ENCODE measurements at regions not wholly inside any gene's neighbourhood (a gene's known extent, or its start where the extent isn't known, plus 50 kb on each side); places are given as distances from the start of the nearest gene placed in this dataset.

DNA sequence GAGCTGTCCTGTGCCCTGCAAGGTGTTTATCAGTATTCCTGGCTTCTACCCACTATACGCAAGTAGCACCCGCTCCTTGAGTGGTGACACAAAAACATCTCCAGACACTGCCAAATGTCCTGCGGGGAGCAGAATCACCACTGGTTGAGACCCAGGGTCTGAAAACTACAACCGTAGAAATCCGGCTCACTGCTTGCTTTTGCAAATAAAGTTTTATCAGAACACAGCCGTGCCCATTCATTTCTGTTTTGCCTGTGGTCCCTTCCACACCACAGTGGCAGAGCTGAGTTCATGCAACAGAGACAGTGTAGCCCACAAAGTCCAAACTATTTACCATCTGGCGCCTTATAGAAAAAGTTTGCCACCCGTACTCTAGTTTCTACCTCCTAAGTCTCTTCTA is 125.7 kb upstream of the DIO3 start:
- Histone ChIP-seq H3K9me3 (ENCODE audit: control insufficient read depth in 1 of 2, insufficient read depth in 1 of 2, low read length in 2 of 2) (peaks cover 0 to 3% of the 10 kb centered on the region in 2 experiments), H3K36me3 (ENCODE audit: insufficient read depth, low read length) (no peaks in the 10 kb centered on the region), H3K4me3 (ENCODE audit: low read length) (no peak overlapping the region), H3K27ac (ENCODE audit: low read depth in 1 of 2, low read length in 2 of 2) (no peak overlapping the region), H3K4me1 (ENCODE audit: insufficient read depth, low read length) (no peaks in the 10 kb centered on the region), H3K27me3 (ENCODE audit: control insufficient read depth in 1 of 2, insufficient read depth in 2 of 2, low read length in 2 of 2) (peaks cover 10 to 21% of the 10 kb centered on the region in 2 experiments)
- intact Hi-C loops (cut with DNase I, micrococcal nuclease), result no loop called here
- H3K36me3 Mint-ChIP-seq (ENCODE audit: low read depth), result no peaks in the 10 kb centered on the region
- ATAC-seq (ENCODE audit: poor library complexity), result no peak
- ChIA-PET POLR2A (no interaction called here), CTCF (no interaction called here)
- no peak overlapping the region for H3K4me3 Mint-ChIP-seq
- DNase-seq, result no peak
- no peak overlapping the region for H3K27ac Mint-ChIP-seq
- peaks cover 10% of the 10 kb centered on the region for H3K4me1 Mint-ChIP-seq (ENCODE audit: low read depth)
- peaks cover 67% of the 10 kb centered on the region for H3K27me3 Mint-ChIP-seq
- H3K9me3 Mint-ChIP-seq, result no peaks in the 10 kb centered on the region
- no peak for TF ChIP-seq CTCF (IDR thresholded peaks at IDR 0.05)

- CTCF ChIA-PET, result no interaction called here
- ATAC-seq (ENCODE audit: poor library complexity) (no peak), DNase-seq (no peak)
- peaks cover 41% of the 10 kb centered on the region for H3K4me1 Mint-ChIP-seq (ENCODE audit: low read depth)
- H3K4me1 ChIP-seq (ENCODE audit: insufficient read depth, low read length), result peaks cover 31% of the 10 kb centered on the region
- intact Hi-C loops (cut with DNase I, micrococcal nuclease), result no loop called here
- peaks cover 72% of the 10 kb centered on the region for H3K27me3 Mint-ChIP-seq
- no peak overlapping the region for H3K27ac Mint-ChIP-seq
- no peak overlapping the region for H3K27ac ChIP-seq (ENCODE audit: low read depth in 1 of 2, low read length in 2 of 2)
- H3K27me3 ChIP-seq (ENCODE audit: control insufficient read depth in 1 of 2, insufficient read depth in 2 of 2, low read length in 2 of 2), result peaks cover 10 to 15% of the 10 kb centered on the region in 2 experiments
- no peaks in the 10 kb centered on the region for H3K36me3 ChIP-seq (ENCODE audit: insufficient read depth, low read length)
- TF ChIP-seq CTCF (IDR thresholded peaks at IDR 0.05), result no peak
- H3K36me3 Mint-ChIP-seq (ENCODE audit: low read depth), result no peaks in the 10 kb centered on the region
- H3K4me3 Mint-ChIP-seq, result no peak overlapping the region
- POLR2A ChIA-PET, result no interaction called here
- peaks cover 0 to 6% of the 10 kb centered on the region in 2 experiments for H3K9me3 ChIP-seq (ENCODE audit: control insufficient read depth in 1 of 2, insufficient read depth in 1 of 2, low read length in 2 of 2)
- no peaks in the 10 kb centered on the region for H3K9me3 Mint-ChIP-seq
- no peak overlapping the region for H3K4me3 ChIP-seq (ENCODE audit: low read length)
These were observed 122.3 kb upstream of the DIO3 start for GRCh38 chr14:101439023-101439422.

- Mint-ChIP-seq H3K27me3 (peaks cover 72% of the 10 kb centered on the region), H3K4me1 (ENCODE audit: low read depth) (peaks cover 48% of the 10 kb centered on the region), H3K9me3 (no peaks in the 10 kb centered on the region), H3K27ac (no peak overlapping the region), H3K4me3 (no peak overlapping the region), H3K36me3 (ENCODE audit: low read depth) (no peaks in the 10 kb centered on the region)
- Histone ChIP-seq H3K27ac (ENCODE audit: low read depth in 1 of 2, low read length in 2 of 2) (no peak overlapping the region), H3K27me3 (ENCODE audit: control insufficient read depth in 1 of 2, insufficient read depth in 2 of 2, low read length in 2 of 2) (peaks cover 21% of the 10 kb centered on the region in 2 experiments), H3K4me3 (ENCODE audit: low read length) (no peak overlapping the region), H3K4me1 (ENCODE audit: insufficient read depth, low read length) (peaks cover 32% of the 10 kb centered on the region), H3K36me3 (ENCODE audit: insufficient read depth, low read length) (no peaks in the 10 kb centered on the region), H3K9me3 (ENCODE audit: control insufficient read depth in 1 of 2, insufficient read depth in 1 of 2, low read length in 2 of 2) (peaks cover 0 to 6% of the 10 kb centered on the region in 2 experiments)
- ChIA-PET POLR2A (no interaction called here), CTCF (no interaction called here)
- intact Hi-C loops (cut with DNase I, micrococcal nuclease), result no loop called here
- no peak for DNase-seq
- no peak for TF ChIP-seq CTCF (IDR thresholded peaks at IDR 0.05)
- ATAC-seq (ENCODE audit: poor library complexity), result no peak
These were observed 120.8 kb upstream of the DIO3 start for GRCh38 chr14:101440496-101440895.

Data from CD4-positive, alpha-beta T cell (primary cell).